Activated CD8-positive, alpha-beta memory T cell treated with anti-CD3 and anti-CD28 coated beads for 48 hours (primary cell): ENCODE measurements at regions not wholly inside any gene's neighbourhood (a gene's known extent, or its start where the extent isn't known, plus 50 kb on each side); places are given as distances from the start of the nearest gene placed in this dataset.
"Not testable (repeated sequence)": the region's sequence is repeated elsewhere in the genome, so short reads cannot be mapped to it uniquely, and the experiment has no call there.

Source experiments
- DNase-seq, 3 experiments: peaks; one replicate each; pipeline ENCODE4 v3.0.0-alpha.2; 2020; ENCODE audit warnings: low read depth in 2 of 3, low spot score in 2 of 3

DNA sequence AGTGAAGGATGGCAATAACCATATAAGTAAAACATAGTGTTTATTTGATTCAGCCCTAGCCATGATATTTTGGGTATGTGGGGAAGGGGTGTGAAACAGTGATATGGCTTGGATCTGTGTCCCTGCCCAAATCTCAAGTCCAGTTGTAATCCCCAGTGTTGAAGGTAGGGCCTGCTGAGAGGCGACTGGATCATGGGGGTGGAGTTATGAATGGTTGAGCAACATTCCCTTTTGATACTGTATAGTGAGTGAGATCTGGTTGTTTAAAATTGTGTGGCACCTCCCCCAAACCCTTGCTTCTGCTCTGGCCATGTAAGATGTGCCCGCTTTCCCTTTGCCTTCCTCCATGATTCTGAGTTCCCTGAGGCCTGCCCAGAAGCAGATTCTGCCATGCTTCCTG lies 1804.6 kb downstream of the MAT2B start:
- no peak for DNase-seq

DNA sequence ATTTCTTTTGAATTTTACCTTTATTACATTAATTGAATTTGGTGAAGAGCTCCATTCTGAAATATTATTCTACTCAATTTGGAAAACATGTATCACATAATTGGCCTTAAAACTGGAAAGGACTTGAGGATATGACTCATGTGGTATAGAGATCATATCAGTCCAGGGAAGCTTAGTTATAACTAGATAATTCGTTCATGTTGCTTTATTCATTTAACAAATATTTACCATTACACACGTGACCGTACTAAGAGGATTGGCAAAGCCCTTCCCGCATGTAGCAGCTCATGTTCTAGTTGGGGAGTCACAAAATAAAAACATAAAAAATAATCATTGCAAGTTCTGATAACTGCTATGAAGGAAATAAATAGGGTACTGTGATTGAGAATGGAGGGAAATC lies 1816.5 kb downstream of the MAT2B start:
- no peak for DNase-seq

DNA sequence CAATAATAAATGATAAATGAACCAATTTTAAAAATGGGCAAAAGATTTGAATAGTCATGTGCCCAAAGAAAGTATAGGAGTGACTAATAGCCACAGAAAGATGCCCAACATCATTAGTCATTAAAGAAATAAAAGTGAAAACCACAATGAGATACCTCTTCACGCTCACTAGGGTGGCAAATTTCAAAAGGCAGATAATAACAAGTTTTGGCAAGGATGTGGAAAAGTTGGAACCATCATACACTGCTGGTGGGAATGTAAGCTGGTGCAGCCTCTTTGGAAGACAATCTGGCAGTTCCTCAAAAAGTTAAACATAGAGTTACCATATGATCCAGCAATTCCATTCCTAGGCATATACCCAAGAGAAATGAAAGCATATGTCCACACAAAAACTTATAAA lies 1819.8 kb downstream of the MAT2B start:
- no peak for DNase-seq

DNA sequence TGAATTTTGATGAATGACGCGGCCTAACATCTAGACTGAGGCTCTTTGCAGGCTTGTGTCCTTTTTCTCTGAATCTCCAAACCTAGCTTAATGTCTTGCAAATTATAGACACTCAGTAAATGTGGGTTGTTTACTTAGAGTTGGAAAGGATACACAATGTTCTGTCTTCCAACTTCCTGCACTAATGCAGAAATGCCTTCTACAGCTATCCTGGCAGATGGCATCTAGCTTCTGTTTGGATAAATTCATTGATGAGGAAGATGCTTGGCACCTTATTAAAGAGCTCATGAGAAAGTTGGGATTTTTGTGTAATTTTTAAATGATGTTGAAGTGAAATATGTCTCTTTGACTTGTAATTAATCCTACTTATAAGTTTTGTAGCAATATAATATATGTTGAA lies 1822.2 kb downstream of the MAT2B start:
- no peak for DNase-seq

DNA sequence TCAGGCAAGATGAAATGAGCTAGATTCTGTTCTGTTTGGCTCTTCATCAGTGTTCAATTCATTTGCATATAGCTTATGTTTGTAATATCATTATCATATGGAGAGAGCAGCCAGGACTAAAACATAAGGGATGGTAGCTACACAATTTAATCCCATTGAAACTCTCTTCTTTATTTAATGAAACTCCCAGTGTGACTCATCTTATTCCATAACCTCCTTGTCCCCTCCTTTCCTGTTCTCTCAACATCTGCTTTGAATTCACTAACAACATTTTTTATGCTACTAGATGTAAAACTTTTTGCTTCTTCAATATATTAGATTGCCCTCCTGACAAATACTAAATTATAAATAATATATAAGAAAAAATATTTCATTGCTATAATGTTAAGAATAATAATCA lies 1823.4 kb downstream of the MAT2B start:
- no peak for DNase-seq

DNA sequence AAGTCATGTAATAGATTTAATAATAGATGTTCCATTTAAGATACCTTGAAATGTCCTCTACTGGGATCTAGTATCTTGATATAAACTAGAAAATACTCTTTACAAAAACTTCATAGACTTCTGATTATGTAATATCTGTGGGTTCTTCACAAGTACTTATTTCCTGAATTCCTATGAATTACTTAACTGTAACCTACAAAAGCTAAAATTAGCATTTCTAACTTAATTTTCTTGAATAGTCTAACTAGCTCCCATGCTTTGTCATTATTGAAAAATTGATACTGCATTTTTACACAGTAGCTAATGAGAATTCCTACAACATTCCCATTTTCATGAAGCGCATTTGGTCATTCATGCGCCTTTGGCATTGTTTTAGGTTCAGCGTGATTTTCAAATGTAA lies 1828.2 kb downstream of the MAT2B start:
- no peak for DNase-seq

DNA sequence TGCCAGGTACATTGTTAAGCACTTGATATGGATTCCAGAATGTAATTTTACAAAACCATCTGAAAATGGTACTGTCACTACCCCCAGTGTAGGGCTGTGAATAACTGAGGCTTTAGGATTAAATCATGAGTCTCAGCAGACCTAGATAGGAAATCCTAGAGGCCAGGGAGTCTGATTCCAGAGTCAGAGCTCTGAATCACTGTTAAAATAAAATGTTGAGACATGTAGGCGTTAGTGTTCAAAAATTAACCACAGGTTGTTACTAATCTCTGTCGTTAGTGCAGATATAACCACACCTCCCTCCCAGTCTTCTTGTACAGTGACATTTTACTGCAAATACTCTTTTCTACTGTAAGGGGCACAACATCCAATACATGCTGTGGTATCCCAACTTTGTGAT lies 1828.8 kb downstream of the MAT2B start:
- no peak for DNase-seq

DNA sequence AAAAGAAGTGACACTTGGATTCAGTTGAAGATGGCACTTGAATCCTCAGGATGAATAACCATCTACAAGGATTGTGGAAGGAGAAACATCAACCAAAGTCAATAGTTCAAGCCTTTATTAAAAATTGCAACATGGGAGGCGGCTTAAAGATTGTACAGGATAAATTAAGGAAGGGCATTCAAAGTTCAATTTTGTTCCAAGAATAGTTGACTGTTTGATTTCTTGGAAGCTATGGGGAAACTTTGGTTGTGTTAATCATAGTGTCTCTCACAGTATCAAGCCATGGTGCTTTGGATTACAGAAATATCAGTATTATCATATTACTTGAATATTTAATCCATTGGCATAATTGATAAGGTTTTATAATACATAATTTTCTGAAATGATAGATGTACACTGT lies 1844.3 kb downstream of the MAT2B start:
- DNase-seq, result no peak

DNA sequence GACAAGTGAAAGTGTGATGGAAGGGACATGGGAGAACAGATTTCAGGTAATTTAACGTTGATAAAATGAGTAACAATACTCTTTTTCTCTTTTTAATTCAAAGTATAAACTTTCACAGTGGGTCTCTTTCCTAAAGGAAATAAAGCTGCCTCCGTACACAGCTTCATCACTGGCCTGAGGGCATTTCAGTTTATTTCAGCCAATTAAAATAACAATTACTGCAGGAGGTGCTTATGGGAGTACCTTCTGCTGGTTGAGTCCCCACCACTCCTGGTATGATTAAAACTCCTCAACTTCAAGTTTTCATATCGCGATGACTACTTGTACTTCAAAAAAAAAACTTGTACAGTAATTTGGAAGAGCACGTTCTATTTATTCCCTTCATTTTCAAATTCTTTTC lies 1845.9 kb downstream of the MAT2B start:
- no peak for DNase-seq

DNA sequence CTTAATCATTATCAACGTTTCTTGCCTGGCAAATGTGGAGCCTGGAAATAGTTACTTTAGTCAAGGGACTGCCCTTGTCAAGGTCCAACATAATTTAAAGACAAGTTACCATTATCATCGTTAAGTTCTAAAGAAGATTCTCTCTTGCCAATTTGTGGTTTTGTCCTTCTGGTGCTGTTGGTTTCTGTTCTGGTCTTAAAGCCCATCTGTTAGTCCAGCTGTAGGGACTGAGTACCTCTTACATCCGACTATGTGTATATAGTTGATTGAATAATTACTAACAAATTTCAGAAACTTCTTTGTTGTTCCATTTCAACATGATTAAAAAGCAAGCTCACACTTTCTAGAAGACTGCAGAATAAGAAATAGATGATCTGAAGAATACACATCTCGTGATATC lies 1854.9 kb downstream of the MAT2B start:
- DNase-seq, result no peak

DNA sequence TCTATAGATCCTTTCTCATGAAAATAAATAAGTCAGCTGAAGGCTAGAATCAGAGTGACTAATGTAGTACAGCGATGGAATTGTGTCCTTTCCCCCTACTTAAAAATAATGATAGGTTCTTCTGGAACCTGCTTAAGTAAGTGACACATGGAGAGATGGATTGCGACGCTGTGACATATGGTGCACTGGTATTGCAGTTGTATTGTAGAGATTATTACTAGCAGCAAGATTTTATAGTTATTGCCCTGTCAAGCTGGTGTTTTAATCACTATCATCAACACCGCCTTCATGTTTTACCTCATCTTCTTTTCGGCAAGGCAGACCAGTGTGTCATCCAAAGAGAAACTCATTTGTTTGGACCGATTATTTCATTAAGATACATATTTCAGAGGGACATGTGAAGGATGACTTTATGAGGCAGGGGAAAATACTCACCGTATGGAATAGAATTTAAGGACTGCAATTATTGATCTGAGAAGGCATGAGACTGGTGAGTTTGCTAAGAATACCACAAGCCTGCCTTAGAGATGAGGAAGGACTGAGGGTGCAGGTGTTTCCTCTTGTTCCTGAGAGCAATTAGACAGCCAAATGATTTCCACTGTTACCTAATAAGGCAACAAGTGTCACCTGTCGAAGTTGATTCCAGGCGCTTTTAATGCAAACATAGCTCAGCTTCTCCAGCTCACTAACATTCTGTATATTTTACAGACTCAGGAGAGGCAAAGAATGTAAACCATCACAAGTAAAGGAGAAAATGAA lies 1855.5 kb downstream of the MAT2B start:
- DNase-seq, result no peak

DNA sequence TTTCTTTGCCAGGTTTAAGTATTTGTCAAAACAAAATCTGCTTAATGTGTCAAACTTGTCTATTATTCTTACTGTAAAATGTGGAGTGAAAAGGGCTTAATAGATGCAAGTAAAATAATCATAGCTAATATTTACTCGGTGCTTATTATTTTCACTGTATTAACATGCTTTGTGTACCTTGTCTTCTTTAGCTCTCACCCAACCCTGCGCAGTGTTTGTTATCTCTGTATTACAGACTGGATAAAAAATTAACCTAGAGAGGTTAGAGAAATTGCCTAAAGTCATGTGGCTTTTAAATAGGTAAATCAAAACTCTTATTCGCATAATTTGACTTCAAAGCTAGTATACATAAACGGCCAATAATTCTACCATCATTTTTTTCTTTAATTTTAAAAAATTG lies 1864.8 kb downstream of the MAT2B start:
- no peak for DNase-seq

DNA sequence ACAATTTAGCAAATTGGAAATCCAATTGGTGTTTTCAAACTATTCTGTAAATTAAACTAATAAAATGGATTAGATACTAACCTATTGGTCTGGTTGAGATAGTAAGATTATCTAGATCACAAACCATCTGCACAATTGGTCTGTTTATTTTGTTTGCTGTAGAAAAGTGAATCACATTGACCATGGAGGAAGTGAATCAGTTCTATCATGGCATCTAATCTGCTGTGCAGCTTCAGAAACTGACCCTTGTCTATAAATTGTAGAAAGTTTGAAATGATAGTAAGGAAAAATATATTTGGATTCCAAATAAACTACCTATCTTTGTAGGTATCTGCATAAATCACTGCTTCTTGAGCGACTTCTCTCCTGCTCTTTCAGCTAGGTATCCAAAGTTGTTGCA lies 1865.4 kb downstream of the MAT2B start:
- DNase-seq, result no peak

DNA sequence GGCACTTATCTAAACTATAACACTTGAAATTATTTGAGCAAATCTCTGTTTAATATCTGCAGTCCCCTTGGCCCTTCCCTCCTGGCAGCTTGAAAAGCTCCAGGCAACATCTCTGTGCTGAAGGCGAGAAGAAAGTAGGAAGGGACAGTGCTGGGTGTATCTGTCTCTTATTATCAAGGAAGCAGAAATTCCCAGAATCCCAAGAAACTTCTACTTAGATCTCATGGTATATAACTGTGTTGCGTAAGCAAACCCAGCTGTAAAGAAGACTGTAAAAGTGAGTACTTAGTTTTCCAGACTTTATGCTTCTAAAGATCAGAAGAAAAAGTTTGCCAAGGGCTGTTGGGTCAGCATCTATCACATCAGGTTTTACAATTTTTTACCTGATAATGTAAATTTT lies 1869.8 kb downstream of the MAT2B start:
- no peak for DNase-seq

DNA sequence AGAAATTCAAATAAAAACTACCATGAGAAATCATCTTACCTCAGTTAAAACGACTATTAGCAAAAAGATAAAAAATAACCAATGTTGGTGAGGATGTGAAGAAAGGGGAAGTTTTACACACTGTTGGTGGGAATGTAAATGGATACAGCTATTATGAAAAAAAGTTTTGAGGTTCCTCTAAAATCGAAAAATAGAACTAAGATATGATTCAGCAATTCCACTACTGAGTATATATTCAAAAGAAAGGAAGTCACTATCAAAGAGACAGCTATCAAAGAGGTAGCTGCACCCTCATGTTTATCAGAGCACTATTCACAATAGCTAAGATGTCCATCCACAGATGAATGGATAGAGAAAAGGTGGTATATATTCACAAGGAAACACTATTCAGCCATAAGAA lies 1888.4 kb downstream of the MAT2B start:
- DNase-seq, result no peak

DNA sequence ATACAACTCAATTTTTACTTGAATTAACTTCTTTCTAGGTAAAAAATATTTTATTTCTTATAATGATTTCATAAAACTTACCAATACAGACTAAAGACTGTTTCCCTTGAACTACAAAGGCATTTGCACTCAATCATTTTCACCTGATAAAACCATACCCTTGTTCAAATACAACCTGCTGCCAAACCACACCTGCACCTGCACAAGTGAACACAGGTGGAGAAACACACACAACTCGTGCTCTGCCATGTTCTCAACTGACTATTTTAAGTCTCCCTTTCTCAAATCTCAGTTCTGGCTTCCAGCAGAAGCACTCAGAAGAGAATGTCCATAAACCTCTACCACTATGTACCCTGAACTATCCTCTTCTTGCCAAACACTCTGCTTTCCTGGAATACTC lies 1892.1 kb downstream of the MAT2B start:
- DNase-seq, result no peak

DNA sequence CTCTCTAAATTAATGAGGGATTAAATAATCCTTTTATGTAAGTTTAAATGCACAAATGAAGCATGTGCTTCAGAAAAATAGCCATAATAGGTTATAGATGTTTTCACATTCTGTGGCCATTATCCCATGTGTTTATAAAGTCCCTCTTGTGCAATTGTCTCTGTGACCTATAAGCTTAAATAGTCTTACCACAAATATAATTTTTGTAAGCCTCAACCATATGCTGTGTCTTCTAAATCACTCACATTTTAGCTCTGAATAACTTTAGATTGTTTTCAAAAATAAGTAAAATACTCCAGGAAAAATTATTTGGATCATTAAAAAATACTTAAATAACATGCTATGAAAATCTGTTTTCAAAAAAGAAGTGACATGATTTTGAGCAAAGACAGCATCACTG lies 1894.7 kb downstream of the MAT2B start:
- DNase-seq, result no peak

DNA sequence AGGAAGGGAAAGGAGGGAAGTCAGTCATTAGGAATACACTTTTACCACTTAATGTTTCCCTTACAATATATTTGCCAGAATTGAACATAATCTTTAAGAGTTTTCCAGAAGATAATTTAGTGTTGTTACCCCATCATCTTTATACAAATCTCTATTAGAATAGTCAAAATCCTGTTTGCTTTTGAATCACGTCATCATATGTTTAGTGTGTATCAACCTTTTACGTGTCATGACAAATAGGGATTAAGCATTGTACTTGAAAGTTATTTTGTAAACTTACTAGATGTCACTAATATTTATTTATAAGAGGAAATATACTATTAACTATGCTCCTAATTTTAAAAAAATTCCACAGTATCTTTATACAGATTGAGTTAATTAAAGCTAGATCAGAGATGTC lies 1899.5 kb downstream of the MAT2B start:
- no peak for DNase-seq

DNA sequence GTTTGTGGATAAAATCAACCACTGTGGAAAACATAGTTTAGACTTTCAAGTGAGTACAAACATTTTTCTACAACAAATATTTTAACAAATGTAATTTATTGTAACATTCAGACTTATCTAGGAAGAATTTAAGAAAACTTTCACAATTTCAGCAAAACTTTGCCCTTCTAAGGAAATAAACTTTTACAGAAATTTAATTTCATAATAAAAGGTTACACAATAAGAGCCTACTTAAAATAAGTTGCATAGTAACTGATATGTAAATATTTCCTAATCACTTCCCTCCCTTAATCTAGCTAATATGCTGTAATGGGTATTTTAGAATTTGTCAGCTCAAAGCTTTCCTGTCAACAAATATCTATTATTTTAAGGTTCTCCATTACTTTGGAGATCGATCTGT lies 1899.9 kb downstream of the MAT2B start:
- no peak for DNase-seq

DNA sequence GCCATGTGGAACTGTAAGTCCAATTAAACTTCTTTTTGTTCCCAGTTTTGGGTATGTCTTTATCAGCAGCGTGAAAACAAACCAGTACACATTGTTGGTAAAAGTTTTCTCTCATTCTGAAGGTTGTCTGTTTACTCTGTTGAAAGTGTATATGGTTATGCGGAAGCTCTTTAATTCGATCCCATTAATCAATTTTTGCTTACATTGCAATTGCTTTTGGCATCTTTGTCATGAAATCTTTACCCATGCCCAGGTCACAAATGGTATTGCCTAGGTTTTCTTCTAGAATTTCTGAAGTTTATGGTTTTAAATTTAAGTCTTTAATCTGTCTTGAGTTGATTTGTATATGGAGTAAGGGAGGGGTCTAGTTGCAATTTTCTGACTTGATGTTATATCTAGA lies 1901.9 kb downstream of the MAT2B start:
- DNase-seq, result no peak

DNA sequence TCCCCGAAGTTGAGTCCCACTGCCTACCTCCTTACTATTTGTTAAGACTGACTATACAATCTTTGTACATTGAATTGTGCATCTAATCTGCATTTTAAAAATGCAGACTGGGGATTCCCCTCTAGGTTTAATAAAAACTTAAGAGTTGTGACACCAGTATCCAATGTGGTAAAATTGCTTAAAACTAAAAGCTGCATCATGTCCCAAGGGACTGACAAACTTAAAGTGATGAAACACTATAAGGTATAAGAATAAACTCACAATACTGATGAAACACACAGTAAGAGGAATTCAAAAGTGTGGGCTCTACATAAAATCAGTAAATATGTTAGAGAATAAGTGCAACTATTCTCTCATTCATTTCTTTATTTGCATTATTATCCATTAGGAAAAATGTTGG lies 1905.1 kb downstream of the MAT2B start:
- no peak for DNase-seq

DNA sequence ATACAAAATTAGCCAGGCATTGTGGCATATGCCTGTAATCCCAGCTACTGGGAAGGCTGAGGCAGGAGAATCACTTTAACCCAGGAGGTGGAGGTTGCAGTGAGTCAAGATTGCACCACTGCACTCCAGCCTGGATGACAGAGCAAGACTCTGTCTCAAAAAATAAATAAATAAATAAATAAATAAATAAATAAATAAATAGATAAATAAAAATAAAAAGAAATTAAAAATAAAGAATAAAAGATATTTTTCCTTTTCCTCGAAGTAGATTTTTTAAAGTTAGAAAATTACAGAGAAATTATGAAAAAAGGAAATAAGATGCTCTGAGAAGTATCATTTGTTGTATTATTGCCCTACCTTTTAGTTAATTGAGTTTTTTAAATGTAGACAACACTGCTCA lies 1906.1 kb downstream of the MAT2B start:
- not testable (repeated sequence) for DNase-seq

DNA sequence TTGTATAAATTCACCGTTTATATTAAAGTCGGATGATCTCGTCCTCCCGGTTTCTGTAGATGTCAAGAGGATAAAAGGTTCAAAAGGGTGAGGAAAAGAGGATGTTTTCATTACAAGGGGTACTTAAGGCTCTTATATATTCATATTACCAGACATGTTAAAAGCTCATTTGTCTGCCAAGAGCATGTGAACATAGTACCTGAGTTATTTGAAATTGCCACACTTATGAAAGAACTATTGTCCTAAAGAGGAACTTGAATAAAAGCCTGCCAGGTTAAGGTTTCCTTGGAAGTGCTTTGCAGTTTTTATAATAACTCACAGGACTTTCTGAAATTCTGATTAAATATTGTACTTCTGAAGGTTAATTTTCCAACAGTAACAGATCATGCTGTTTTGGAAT lies 1915.1 kb downstream of the MAT2B start:
- DNase-seq, result no peak
